ENCODE measurements at regions not wholly inside any gene's neighbourhood (a gene's known extent, or its start where the extent isn't known, plus 50 kb on each side); places are given as distances from the start of the nearest gene placed in this dataset.

DNA sequence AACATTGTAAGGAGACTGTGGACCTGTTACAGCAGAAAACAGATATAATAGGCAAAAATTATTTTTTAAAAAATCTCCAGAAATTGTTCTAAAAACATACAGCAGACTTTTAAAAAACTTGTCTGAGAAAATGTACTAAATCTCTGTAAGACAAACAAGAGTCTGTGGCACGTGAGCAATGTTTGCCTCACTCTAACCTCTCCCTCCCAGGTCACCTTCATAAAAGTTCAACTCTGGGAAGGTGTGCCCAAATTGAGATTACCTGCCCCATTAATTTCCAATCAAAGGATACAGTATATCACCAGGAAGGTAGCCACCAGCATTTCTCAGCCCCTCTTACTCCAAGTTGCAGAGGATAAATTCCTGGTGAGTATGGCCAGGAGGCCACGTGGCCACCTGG, 992.7 kb downstream of the TMEM182 start (continued):
- TF ChIP-seq, protein P1, sequence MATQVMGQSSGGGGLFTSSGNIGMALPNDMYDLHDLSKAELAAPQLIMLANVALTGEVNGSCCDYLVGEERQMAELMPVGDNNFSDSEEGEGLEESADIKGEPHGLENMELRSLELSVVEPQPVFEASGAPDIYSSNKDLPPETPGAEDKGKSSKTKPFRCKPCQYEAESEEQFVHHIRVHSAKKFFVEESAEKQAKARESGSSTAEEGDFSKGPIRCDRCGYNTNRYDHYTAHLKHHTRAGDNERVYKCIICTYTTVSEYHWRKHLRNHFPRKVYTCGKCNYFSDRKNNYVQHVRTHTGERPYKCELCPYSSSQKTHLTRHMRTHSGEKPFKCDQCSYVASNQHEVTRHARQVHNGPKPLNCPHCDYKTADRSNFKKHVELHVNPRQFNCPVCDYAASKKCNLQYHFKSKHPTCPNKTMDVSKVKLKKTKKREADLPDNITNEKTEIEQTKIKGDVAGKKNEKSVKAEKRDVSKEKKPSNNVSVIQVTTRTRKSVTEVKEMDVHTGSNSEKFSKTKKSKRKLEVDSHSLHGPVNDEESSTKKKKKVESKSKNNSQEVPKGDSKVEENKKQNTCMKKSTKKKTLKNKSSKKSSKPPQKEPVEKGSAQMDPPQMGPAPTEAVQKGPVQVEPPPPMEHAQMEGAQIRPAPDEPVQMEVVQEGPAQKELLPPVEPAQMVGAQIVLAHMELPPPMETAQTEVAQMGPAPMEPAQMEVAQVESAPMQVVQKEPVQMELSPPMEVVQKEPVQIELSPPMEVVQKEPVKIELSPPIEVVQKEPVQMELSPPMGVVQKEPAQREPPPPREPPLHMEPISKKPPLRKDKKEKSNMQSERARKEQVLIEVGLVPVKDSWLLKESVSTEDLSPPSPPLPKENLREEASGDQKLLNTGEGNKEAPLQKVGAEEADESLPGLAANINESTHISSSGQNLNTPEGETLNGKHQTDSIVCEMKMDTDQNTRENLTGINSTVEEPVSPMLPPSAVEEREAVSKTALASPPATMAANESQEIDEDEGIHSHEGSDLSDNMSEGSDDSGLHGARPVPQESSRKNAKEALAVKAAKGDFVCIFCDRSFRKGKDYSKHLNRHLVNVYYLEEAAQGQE (IDR thresholded peaks at IDR 0.05; ENCODE audit: low read depth, low read length) = no peak
- no peak for TF ChIP-seq SMC3 (IDR thresholded peaks at IDR 0.05; ENCODE audit: low read depth, low read length)
- no peak for TF ChIP-seq RFX5 (IDR thresholded peaks at IDR 0.05; ENCODE audit: low read length)

GRCh38 chr2:103773884-103774283, 1012.1 kb downstream of the TMEM182 start:
- 0% methylated on average over 4 of the region's 4 CpGs for WGBS (ENCODE audit: low lambda C conversion rate)
- DNase-seq = no peak
- ChIA-PET CTCF (no interaction called here), POLR2A (no interaction called here)
- H3F3A ChIP-seq (replicated peaks; ENCODE audit: insufficient read depth) = no peaks in the 10 kb centered on the region
- H2AFZ ChIP-seq (ENCODE audit: low read depth) = no peak overlapping the region
- H3K4me2 ChIP-seq = no peak overlapping the region
- no peaks in the 10 kb centered on the region for H4K20me1 ChIP-seq (ENCODE audit: insufficient read depth)
- TF ChIP-seq TAF1 (IDR thresholded peaks at IDR 0.05; ENCODE audit: borderline replicate concordance, low read depth, low read length) (no peak), JUND (IDR thresholded peaks at IDR 0.05) (no peak), POLR2AphosphoS5 (IDR thresholded peaks at IDR 0.05; ENCODE audit: low read depth, low read length) (no peak), SIN3A (IDR thresholded peaks at IDR 0.05; ENCODE audit: borderline replicate concordance, low read depth, low read length) (no peak), GABPA (IDR thresholded peaks at IDR 0.05; ENCODE audit: low read depth) (no peak)
- H3K4me1 ChIP-seq (ENCODE audit: control insufficient read depth in 1 of 2, insufficient read depth in 2 of 2, low read depth in 1 of 2, low read length in 1 of 2) = no peaks in the 10 kb centered on the region
- no peaks in the 10 kb centered on the region for H3K36me3 ChIP-seq (replicated peaks in 1 of 2; ENCODE audit: control insufficient read depth in 1 of 2, insufficient read depth in 2 of 2, low read length in 1 of 2)
- no peaks in the 10 kb centered on the region for H3K9me2 ChIP-seq
- H3K27ac ChIP-seq (ENCODE audit: low read depth in 2 of 2, low read length in 1 of 2) = no peak overlapping the region
- no peak overlapping the region for H3K9ac ChIP-seq
- H3K9me3 ChIP-seq = no peaks in the 10 kb centered on the region
- no peaks in the 10 kb centered on the region for H3K27me3 ChIP-seq (ENCODE audit: insufficient read depth)
- no peaks in the 10 kb centered on the region for H3K79me2 ChIP-seq (ENCODE audit: insufficient read depth)
- H3K4me3 ChIP-seq (ENCODE audit: low read depth in 2 of 2, low read length in 1 of 2) = no peak overlapping the region

DNA sequence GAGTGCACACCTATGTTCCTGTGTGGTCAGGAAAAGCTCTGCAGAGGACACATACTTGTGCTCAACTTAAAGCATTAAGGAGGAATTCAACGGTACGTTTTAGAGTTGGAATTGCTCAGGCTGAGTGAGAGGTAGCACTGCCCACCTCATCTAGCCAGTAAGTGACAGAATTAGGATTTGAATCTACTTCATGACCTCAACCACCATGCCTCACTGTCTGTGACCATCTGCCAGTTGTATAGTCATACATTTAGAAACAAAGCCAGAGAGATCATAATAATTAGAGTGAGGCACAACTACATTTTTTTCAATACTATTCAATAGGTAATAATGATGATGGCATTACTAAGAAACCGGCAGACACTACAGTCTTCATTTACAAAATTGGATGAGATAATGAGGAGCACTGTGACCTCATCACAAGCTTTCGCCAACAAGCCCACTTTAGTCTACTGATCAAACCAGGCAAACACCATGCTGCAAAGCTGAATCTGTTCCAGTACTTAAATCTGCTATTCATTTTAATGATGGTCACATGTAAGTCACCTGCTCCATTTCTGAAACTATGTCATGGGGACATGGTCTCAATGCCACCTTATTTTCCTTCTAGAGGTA, 1018.4 kb downstream of the TMEM182 start:
- TF ChIP-seq USF2 (IDR thresholded peaks at IDR 0.05; ENCODE audit: borderline replicate concordance, low read depth, low read length) = no peak
- CTCF ChIA-PET = no interaction called here

More for the DNA sequence above, 1018.4 kb downstream of the TMEM182 start:
- no peaks in the 10 kb centered on the region for H3F3A ChIP-seq (replicated peaks; ENCODE audit: insufficient read depth)
- H3K9me3 ChIP-seq = no peaks in the 10 kb centered on the region
- POLR2A ChIA-PET = no interaction called here
- no peak for DNase-seq
- H3K9ac ChIP-seq = no peak overlapping the region
- H3K27me3 ChIP-seq (ENCODE audit: insufficient read depth) = no peaks in the 10 kb centered on the region
- no peak overlapping the region for H2AFZ ChIP-seq (ENCODE audit: low read depth)
- no peaks in the 10 kb centered on the region for H3K36me3 ChIP-seq (replicated peaks in 1 of 2; ENCODE audit: control insufficient read depth in 1 of 2, insufficient read depth in 2 of 2, low read length in 1 of 2)
- no peak overlapping the region for H3K4me2 ChIP-seq
- H3K4me3 ChIP-seq (ENCODE audit: low read depth in 2 of 2, low read length in 1 of 2) = no peak overlapping the region
- H3K27ac ChIP-seq (ENCODE audit: low read depth in 2 of 2, low read length in 1 of 2) = no peak overlapping the region
- no peaks in the 10 kb centered on the region for H3K9me2 ChIP-seq
- H3K4me1 ChIP-seq (ENCODE audit: control insufficient read depth in 1 of 2, insufficient read depth in 2 of 2, low read depth in 1 of 2, low read length in 1 of 2) = no peaks in the 10 kb centered on the region
- WGBS (ENCODE audit: low lambda C conversion rate) = 5% methylated on average over 4 of the region's 4 CpGs
- H3K79me2 ChIP-seq (ENCODE audit: insufficient read depth) = no peaks in the 10 kb centered on the region
- no peaks in the 10 kb centered on the region for H4K20me1 ChIP-seq (ENCODE audit: insufficient read depth)
